BJ (cell line): ENCODE measurements at regions not wholly inside any gene's neighbourhood (a gene's known extent, or its start where the extent isn't known, plus 50 kb on each side); places are given as distances from the start of the nearest gene placed in this dataset.

ENCODE experiments used
- CTCF ChIA-PET: fragments of 350-600 bp; formaldehyde crosslinking; extraction: SDS; loops from one replicate; lab custom pipeline; 2021; ENCODE audit warnings: antibody characterized with exemption, inconsistent platforms; lab: Yijun Ruan, JAX
- POLR2A ChIA-PET: fragments of 300-600 bp; sonication (Branson Sonifier 250); formaldehyde crosslinking; extraction: SDS; loops from one replicate; lab custom pipeline; 2021; ENCODE audit warnings: antibody characterized with exemption; lab: Charles Lee
- DNase-seq: peaks from one replicate; pipeline ENCODE4 v3.0.0-alpha.2; 2011; ENCODE audit warnings: low read depth
- H3K27me3 ChIP-seq: 2 replicates; pipeline ENCODE4 v1.6.0; 2011; ENCODE audit warnings: low read length; ENCODE audit not compliant: control insufficient read depth, insufficient read depth
- H3K36me3 ChIP-seq: 2 replicates; pipeline ENCODE4 v1.5.1; 2011; ENCODE audit warnings: low read length; ENCODE audit not compliant: control insufficient read depth, insufficient read depth
- H3K4me3 ChIP-seq: 2 replicates; pipeline ENCODE4 v1.5.1; 2011; ENCODE audit warnings: low read depth, mild to moderate bottlenecking, control low read depth, low read length
- TF ChIP-seq, protein P1 (sequence below): IDR thresholded peaks from 2 replicates; pipeline ENCODE4 v1.5.1; 2011; ENCODE audit warnings: low read depth, mild to moderate bottlenecking, control low read depth, inconsistent platforms, low read length, moderate library complexity; ENCODE audit not compliant: insufficient read depth

DNA sequence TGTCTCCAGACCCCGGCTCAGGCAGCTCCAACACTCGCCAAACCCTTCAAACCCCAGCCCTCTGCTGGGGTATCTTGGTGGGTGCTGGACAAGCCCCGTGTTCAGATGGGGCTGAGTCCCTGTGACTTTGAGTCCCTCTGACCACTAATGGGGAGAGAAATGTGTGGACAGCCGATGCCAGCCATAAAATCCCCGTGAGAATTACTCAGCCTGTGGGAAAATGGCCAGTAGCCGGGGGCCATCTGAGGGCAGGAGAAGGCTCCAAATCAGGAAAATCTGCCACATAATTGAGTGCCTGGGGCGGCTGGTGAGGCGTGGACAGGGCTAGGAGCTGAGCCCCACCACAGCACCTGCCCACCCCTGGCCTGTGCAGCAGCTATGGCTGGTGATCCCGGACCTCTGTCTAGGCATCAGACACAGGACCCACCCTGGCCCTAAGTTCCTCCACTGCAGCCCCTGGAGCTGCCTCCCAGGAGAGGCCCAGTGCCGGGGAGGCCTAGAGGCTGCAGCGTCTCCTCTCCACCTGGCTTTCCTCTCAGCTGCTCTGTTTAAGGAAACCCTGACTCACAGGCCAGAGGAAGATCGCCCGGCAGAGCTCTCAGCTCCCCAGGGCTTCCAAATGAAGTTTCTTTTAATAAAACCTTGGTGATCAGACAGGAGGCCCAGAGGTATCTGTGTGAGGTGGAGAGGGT is 53.7 kb upstream of the SLCO4A1 start:
- ChIA-PET POLR2A (no interaction called here), CTCF (interaction anchor here (1.0 to 1.7 kb wide), 2 partner anchors 28 to 34 kb away, joined by 3 to 7 read pairs; no protein-coding TSS in a partner anchor)
- no peaks in the 10 kb centered on the region for H3K36me3 ChIP-seq
- no peak for DNase-seq
- TF ChIP-seq, protein P1, sequence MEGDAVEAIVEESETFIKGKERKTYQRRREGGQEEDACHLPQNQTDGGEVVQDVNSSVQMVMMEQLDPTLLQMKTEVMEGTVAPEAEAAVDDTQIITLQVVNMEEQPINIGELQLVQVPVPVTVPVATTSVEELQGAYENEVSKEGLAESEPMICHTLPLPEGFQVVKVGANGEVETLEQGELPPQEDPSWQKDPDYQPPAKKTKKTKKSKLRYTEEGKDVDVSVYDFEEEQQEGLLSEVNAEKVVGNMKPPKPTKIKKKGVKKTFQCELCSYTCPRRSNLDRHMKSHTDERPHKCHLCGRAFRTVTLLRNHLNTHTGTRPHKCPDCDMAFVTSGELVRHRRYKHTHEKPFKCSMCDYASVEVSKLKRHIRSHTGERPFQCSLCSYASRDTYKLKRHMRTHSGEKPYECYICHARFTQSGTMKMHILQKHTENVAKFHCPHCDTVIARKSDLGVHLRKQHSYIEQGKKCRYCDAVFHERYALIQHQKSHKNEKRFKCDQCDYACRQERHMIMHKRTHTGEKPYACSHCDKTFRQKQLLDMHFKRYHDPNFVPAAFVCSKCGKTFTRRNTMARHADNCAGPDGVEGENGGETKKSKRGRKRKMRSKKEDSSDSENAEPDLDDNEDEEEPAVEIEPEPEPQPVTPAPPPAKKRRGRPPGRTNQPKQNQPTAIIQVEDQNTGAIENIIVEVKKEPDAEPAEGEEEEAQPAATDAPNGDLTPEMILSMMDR: no peak
- H3K27me3 ChIP-seq: peaks cover 5% of the 10 kb centered on the region
- no peak overlapping the region for H3K4me3 ChIP-seq

DNA sequence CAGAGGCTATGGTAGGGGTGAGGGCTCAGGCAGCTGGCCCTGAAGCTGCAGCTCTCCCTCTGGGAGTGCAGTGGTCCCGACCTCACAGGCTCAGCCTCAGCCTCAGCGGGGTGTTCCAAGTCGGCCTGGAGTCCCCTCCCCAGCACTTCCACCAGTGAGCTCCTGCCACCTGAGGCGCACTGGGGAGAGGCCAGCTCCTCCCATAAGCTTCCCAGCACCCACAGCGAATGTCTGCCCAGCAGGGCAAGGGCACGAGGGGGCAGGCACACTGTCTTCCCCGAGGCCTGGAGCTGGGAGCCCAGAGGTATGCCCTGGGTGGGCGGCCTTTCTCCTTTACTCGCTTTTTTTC is 53.2 kb upstream of the SLCO4A1 start:
- TF ChIP-seq, protein P1: no peak
- no peaks in the 10 kb centered on the region for H3K36me3 ChIP-seq
- no peak for DNase-seq
- CTCF ChIA-PET: interaction anchor here (1.0 kb wide), 1 partner anchor 35 kb away, joined by 3 read pairs; no protein-coding TSS in a partner anchor
- H3K4me3 ChIP-seq: no peak overlapping the region
- H3K27me3 ChIP-seq: peaks cover 5% of the 10 kb centered on the region
- POLR2A ChIA-PET: no interaction called here

DNA sequence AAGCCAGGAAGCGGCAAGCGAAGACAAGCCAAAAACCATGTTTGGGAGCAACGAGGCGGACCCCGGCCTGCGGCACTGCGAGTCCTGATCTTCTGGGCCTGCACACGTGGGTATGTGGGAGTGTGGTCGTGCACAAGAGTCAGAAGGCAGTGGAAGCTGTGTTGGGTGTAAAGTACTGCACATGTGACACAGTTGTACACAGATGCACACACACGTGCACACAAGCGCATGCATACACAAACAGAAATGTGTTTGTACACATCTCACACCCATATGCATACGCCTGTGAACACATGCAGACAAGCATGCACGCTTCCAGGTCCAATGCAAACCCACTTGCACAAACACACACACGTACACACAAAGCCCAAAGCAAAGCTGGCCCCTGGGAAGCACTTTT is 52.6 kb upstream of the SLCO4A1 start:
- H3K4me3 ChIP-seq: no peak overlapping the region
- TF ChIP-seq, protein P1: no peak
- no peak for DNase-seq
- POLR2A ChIA-PET: no interaction called here
- CTCF ChIA-PET: interaction anchor here (0.7 to 1.0 kb wide), 3 partner anchors 13 to 35 kb away, joined by 3 read pairs; no protein-coding TSS in a partner anchor
- H3K27me3 ChIP-seq: peaks cover 5% of the 10 kb centered on the region; the same call in 1 of the 2 replicates
- H3K36me3 ChIP-seq: no peaks in the 10 kb centered on the region

DNA sequence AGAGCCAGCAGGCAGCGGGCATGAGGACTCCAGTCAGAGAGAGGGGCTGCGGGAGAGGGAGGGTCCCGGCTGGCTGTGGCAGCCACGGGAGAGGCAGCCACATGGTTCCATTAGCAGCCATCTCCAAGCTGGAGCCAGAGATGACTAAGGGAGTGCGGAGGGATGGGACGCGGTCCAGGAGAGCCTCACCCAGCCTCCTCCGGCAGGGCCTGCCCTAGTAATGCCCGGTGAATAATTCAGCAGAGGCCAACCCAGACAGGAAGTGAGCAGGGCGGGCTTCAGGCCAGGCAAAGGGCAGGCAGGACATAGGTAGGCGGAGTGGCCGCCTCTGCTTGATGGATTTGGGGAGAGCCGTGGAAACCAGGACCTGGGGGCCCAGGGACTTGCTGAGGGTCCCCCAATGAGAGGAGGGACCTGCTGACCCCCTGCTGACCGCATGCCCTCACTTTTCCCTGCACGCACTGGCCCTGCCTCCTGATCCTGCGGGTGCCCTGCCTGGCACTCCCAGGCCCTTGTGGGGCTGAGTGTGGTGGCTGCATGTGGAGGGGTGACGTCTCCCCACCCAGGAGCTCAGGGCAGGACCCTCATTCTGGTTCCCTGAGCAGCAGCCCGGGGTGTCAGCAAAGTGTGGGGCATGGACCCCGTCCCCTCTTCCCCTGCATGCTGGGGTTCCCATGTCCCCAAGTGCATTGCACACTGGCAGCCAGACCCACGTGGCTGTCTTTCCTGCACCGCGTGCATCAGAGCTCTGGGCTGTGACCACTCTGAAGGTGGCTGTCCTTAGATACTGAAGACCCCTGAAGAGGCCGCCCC is 51.8 kb upstream of the SLCO4A1 start:
- TF ChIP-seq, protein P1: no peak
- peaks cover 3% of the 10 kb centered on the region; the same call in 1 of the 2 replicates for H3K27me3 ChIP-seq
- POLR2A ChIA-PET: no interaction called here
- CTCF ChIA-PET: interaction anchor here (0.7 to 1.0 kb wide), 2 partner anchors 13 to 26 kb away, joined by 3 read pairs; no protein-coding TSS in a partner anchor
- no peak for DNase-seq
- no peaks in the 10 kb centered on the region for H3K36me3 ChIP-seq
- H3K4me3 ChIP-seq: no peak overlapping the region

DNA sequence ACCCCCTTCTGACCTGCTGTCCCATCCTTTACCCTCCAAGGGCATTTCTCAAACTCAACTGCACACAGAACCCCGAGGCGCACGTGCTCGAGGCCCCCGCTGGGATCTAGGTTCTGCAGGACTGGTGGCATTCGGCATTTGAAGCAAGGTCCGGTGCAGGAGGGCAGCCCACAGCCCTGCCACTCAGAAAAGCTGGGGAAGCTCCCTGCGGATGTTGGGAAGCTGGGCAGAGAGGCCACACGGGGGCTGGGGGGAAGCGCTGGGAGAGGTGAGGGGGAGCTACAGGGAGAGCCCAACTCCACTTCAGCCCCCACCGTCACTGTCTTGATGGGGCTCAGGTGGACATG is 51.2 kb upstream of the SLCO4A1 start:
- TF ChIP-seq, protein P1: no peak
- H3K27me3 ChIP-seq: no peaks in the 10 kb centered on the region
- H3K36me3 ChIP-seq: no peaks in the 10 kb centered on the region
- CTCF ChIA-PET: no interaction called here
- POLR2A ChIA-PET: no interaction called here
- no peak for DNase-seq
- H3K4me3 ChIP-seq: no peak overlapping the region
